OCI-LY7 (cell line): ENCODE measurements at regions not wholly inside any gene's neighbourhood (a gene's known extent, or its start where the extent isn't known, plus 50 kb on each side); places are given as distances from the start of the nearest gene placed in this dataset.

ENCODE experiments used
- CTCF ChIP-seq: fragments of 200-600 bp; sonication (generic); conservative IDR thresholded peaks from 2 replicates; pipeline ENCODE4 v1.5.1; 2014; ENCODE audit warnings: mild to moderate bottlenecking, antibody characterized with exemption, low read length, moderate library complexity, mixed read lengths
- EZH2phosphoT487 ChIP-seq: fragments of 200-600 bp; sonication (generic); IDR thresholded peaks from 2 replicates; pipeline ENCODE4 v1.6.1; 2018; ENCODE audit warnings: low read depth, borderline replicate concordance, mild to moderate bottlenecking, mixed run types, antibody characterized with exemption, low read length, moderate library complexity, mixed read lengths

- TF ChIP-seq CTCF = no peak
- no peak for TF ChIP-seq EZH2phosphoT487
These were observed 201.3 kb upstream of the SEMA3C start for GRCh38 chr7:81120111-81120510.
